ENCODE measurements at regions not wholly inside any gene's neighbourhood (a gene's known extent, or its start where the extent isn't known, plus 50 kb on each side); places are given as distances from the start of the nearest gene placed in this dataset.

- Histone ChIP-seq H3K4me1 (replicated peaks) (no peaks in the 10 kb centered on the region), H3K36me3 (no peaks in the 10 kb centered on the region), H3K4me3 (no peak overlapping the region), H3K27me3 (replicated peaks) (no peaks in the 10 kb centered on the region), H3K27ac (no peak overlapping the region), H3K9me3 (replicated peaks) (no peaks in the 10 kb centered on the region)
- DNase-seq (ENCODE audit: low read depth in 1 of 2, low spot score in 2 of 2) = no peak
These were observed 236.9 kb upstream of the HES1 start for GRCh38 chr3:193899001-193899400.

- Histone ChIP-seq H3K4me1 (replicated peaks) (no peaks in the 10 kb centered on the region), H3K36me3 (no peaks in the 10 kb centered on the region), H3K4me3 (no peak overlapping the region), H3K27ac (no peak overlapping the region), H3K9me3 (replicated peaks) (no peaks in the 10 kb centered on the region), H3K27me3 (replicated peaks) (no peaks in the 10 kb centered on the region)
- no peak for DNase-seq (ENCODE audit: low read depth in 1 of 2, low spot score in 2 of 2)
These were observed 234.9 kb upstream of the HES1 start for GRCh38 chr3:193901007-193901406.

- Histone ChIP-seq H3K27me3 (replicated peaks) (no peaks in the 10 kb centered on the region), H3K27ac (no peak overlapping the region), H3K9me3 (replicated peaks) (no peaks in the 10 kb centered on the region), H3K4me3 (no peak overlapping the region), H3K36me3 (no peaks in the 10 kb centered on the region), H3K4me1 (replicated peaks) (no peaks in the 10 kb centered on the region)
- no peak for DNase-seq (ENCODE audit: low read depth in 1 of 2, low spot score in 2 of 2)
These were observed 233.1 kb upstream of the HES1 start for GRCh38 chr3:193902607-193903511.

- H3K27me3 ChIP-seq (replicated peaks) = no peaks in the 10 kb centered on the region
- DNase-seq (ENCODE audit: low read depth in 1 of 2, low spot score in 2 of 2) = no peak
These were observed 232.5 kb upstream of the HES1 start for GRCh38 chr3:193903512-193903817.

GRCh38 chr3:193903966-193904365 lies 232.0 kb upstream of the HES1 start:
- H3K27me3 ChIP-seq (replicated peaks) = no peaks in the 10 kb centered on the region
- no peaks in the 10 kb centered on the region for H3K9me3 ChIP-seq (replicated peaks)
- DNase-seq (ENCODE audit: low read depth in 1 of 2, low spot score in 2 of 2) = no peak
- H3K4me3 ChIP-seq = no peak overlapping the region
- no peaks in the 10 kb centered on the region for H3K4me1 ChIP-seq (replicated peaks)
- H3K27ac ChIP-seq = no peak overlapping the region
- no peaks in the 10 kb centered on the region for H3K36me3 ChIP-seq

More at GRCh38 chr3:193903512-193903817, 232.5 kb upstream of the HES1 start:
- Histone ChIP-seq H3K4me1 (replicated peaks) (no peaks in the 10 kb centered on the region), H3K9me3 (replicated peaks) (no peaks in the 10 kb centered on the region), H3K36me3 (no peaks in the 10 kb centered on the region), H3K27ac (no peak overlapping the region), H3K4me3 (no peak overlapping the region)

GRCh38 chr3:193905541-193906396 lies 230.2 kb upstream of the HES1 start:
- DNase-seq (ENCODE audit: low read depth in 1 of 2, low spot score in 2 of 2) = no peak
- H3K9me3 ChIP-seq (replicated peaks) = no peaks in the 10 kb centered on the region
- no peak overlapping the region for H3K4me3 ChIP-seq
- no peaks in the 10 kb centered on the region for H3K27me3 ChIP-seq (replicated peaks)
- H3K27ac ChIP-seq = no peak overlapping the region
- H3K4me1 ChIP-seq (replicated peaks) = no peaks in the 10 kb centered on the region
- H3K36me3 ChIP-seq = no peaks in the 10 kb centered on the region

GRCh38 chr3:193906849-193907410 lies 229.0 kb upstream of the HES1 start:
- H3K36me3 ChIP-seq = no peaks in the 10 kb centered on the region
- DNase-seq (ENCODE audit: low read depth in 1 of 2, low spot score in 2 of 2) = no peak
- no peak overlapping the region for H3K27ac ChIP-seq
- no peaks in the 10 kb centered on the region for H3K27me3 ChIP-seq (replicated peaks)
- H3K4me3 ChIP-seq = no peak overlapping the region
- H3K9me3 ChIP-seq (replicated peaks) = no peaks in the 10 kb centered on the region
- no peaks in the 10 kb centered on the region for H3K4me1 ChIP-seq (replicated peaks)

GRCh38 chr3:193908181-193908744 lies 227.7 kb upstream of the HES1 start:
- Histone ChIP-seq H3K4me3 (no peak overlapping the region), H3K9me3 (replicated peaks) (no peaks in the 10 kb centered on the region), H3K36me3 (no peaks in the 10 kb centered on the region), H3K4me1 (replicated peaks) (no peaks in the 10 kb centered on the region), H3K27ac (no peak overlapping the region), H3K27me3 (replicated peaks) (no peaks in the 10 kb centered on the region)
- DNase-seq (ENCODE audit: low read depth in 1 of 2, low spot score in 2 of 2) = no peak

GRCh38 chr3:193909387-193909786 lies 226.6 kb upstream of the HES1 start:
- no peak for DNase-seq (ENCODE audit: low read depth in 1 of 2, low spot score in 2 of 2)
- no peak overlapping the region for H3K4me3 ChIP-seq
- no peaks in the 10 kb centered on the region for H3K4me1 ChIP-seq (replicated peaks)
- H3K27me3 ChIP-seq (replicated peaks) = no peaks in the 10 kb centered on the region
- no peaks in the 10 kb centered on the region for H3K36me3 ChIP-seq
- H3K27ac ChIP-seq = no peak overlapping the region
- H3K9me3 ChIP-seq (replicated peaks) = no peaks in the 10 kb centered on the region

GRCh38 chr3:193910310-193910709 lies 225.6 kb upstream of the HES1 start:
- Histone ChIP-seq H3K9me3 (replicated peaks) (no peaks in the 10 kb centered on the region), H3K4me3 (no peak overlapping the region), H3K4me1 (replicated peaks) (no peaks in the 10 kb centered on the region), H3K36me3 (no peaks in the 10 kb centered on the region), H3K27me3 (replicated peaks) (no peaks in the 10 kb centered on the region), H3K27ac (no peak overlapping the region)
- no peak for DNase-seq (ENCODE audit: low read depth in 1 of 2, low spot score in 2 of 2)

- Histone ChIP-seq H3K4me1 (replicated peaks) (no peaks in the 10 kb centered on the region), H3K4me3 (no peak overlapping the region), H3K27me3 (replicated peaks) (no peaks in the 10 kb centered on the region), H3K36me3 (no peaks in the 10 kb centered on the region), H3K27ac (no peak overlapping the region), H3K9me3 (replicated peaks) (no peaks in the 10 kb centered on the region)
- no peak for DNase-seq (ENCODE audit: low read depth in 1 of 2, low spot score in 2 of 2)
These were observed 224.8 kb upstream of the HES1 start for GRCh38 chr3:193910886-193911738.

GRCh38 chr3:193911784-193912340 lies 224.1 kb upstream of the HES1 start:
- Histone ChIP-seq H3K9me3 (replicated peaks) (no peaks in the 10 kb centered on the region), H3K27me3 (replicated peaks) (no peaks in the 10 kb centered on the region), H3K4me3 (no peak overlapping the region), H3K4me1 (replicated peaks) (no peaks in the 10 kb centered on the region), H3K36me3 (no peaks in the 10 kb centered on the region), H3K27ac (no peak overlapping the region)
- no peak for DNase-seq (ENCODE audit: low read depth in 1 of 2, low spot score in 2 of 2)

- H3K27me3 ChIP-seq (replicated peaks) = no peaks in the 10 kb centered on the region
- no peaks in the 10 kb centered on the region for H3K4me1 ChIP-seq (replicated peaks)
- no peaks in the 10 kb centered on the region for H3K36me3 ChIP-seq
- no peak overlapping the region for H3K4me3 ChIP-seq
- DNase-seq (ENCODE audit: low read depth in 1 of 2, low spot score in 2 of 2) = no peak
- no peaks in the 10 kb centered on the region for H3K9me3 ChIP-seq (replicated peaks)
- no peak overlapping the region for H3K27ac ChIP-seq
These were observed 223.2 kb upstream of the HES1 start for GRCh38 chr3:193912621-193913178.
